Ramos (cell line): ENCODE measurements at regions not wholly inside any gene's neighbourhood (a gene's known extent, or its start where the extent isn't known, plus 50 kb on each side); places are given as distances from the start of the nearest gene placed in this dataset.
"Not testable (repeated sequence)": the region's sequence is repeated elsewhere in the genome, so short reads cannot be mapped to it uniquely, and the experiment has no call there.

ENCODE experiments used
- in situ Hi-C: fragments of 300-500 bp; cut with MboI; formaldehyde crosslinking; loops from one replicate; pipeline ENCODE4 v1.14.3; 2022; ENCODE audit warnings: low sequenced_read_pairs; ENCODE audit not compliant: unreplicated experiment

DNA sequence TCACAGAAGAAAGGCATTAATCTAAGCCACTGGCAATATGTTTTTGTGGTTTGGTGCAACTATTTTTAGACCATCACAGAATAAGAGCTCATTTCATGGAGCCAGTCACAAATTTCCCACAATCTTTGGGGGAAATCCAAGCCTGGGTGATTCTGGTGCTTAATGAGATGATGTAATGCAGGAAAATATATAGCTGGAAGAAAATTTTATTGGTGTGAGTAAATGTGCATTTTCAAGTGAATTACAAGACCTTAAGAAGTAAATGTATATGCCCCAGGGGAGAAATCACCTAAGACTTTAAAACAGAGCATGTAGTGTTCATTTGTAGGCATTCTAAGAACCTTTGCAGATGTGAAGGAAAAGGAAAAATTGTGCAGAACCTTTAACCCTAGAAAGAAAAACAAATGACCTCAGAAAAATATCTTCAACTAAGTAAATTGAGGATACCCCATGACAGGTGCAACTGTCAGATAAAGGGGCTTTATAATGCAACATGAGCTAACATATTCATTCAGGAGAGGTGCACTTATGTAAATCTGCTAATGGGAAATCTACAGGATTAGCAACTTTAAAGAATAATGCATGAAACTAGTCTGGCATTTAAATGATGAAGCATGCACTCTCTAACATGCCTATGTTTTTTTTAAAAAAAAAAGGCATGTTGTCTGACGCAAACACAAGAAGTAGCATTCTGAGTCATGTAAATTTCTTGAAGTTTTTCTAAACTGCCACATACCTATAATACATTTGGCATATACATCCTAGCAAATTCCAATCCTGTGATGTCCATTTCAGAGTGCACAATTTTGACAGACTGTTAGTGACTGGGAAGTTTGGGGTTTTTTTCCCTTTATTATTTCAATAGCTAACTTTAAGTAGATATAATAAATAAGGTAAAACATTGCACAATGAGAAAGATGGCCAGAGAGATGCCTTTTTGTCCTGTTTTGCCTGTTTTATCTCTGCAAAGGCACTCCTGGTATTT lies 105.1 kb downstream of the MEX3B start:
- in situ Hi-C loops: no loop called here

DNA sequence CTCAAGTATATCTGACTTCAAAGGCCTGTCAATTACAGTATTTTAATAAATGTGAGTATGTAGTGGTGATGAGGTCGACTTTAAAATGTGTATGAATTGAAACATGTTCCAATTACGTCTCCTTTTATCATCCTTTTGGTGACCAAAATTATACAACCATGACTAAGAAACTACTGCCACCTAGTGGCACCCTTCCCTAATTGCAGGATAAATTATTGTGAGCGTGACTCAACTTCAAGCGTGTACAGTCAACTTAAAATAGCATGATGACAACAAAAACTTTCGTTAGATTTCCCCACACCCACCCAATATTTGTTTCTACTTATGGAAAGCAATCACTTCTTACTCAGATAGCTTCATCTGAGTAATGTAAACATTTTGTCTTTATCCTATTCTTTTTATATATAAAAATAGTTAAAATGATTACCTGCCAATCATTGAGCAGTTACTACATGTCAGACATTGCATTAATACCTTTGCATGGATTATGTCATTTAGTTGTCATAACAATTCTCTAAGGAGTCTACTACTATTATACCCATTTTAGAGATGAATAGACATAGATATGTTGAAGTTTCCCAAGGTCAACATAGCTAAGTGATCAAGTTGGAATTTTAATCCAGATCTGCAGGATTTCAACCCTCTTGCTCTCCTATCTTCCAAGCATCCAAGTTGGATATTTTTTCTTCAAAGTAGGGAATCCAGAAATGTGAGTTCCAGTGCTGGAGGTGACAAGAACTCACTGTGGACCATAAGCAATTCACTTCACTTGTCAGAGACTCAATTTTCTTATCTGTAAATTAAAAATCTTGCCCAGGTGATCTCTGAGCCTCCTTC lies 106.0 kb downstream of the MEX3B start:
- in situ Hi-C loops: loop anchor here (5.0 kb wide), 1 partner anchor 458 kb away; no protein-coding TSS in a partner anchor

DNA sequence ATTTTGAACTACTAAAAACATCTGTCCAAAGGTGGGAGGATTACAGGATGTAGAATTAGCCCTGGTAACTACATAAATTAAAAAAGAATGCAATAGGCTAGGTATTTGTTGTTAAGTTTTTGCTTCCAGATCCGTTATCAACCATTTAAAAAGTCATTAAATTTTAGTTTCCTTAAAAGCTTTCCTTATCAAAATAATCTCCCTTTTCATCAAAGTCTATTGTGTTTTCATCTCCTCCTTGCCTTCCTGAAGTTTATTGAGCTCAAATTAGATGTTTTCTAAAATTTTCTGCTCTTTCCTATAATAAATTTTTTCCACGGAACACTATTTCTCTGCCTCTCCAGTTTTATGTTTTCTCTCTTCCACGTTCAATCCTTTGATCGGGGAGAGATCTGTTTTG lies 108.6 kb downstream of the MEX3B start:
- in situ Hi-C loops: loop anchor here (5.0 kb wide), 1 partner anchor 455 kb away; no protein-coding TSS in a partner anchor

DNA sequence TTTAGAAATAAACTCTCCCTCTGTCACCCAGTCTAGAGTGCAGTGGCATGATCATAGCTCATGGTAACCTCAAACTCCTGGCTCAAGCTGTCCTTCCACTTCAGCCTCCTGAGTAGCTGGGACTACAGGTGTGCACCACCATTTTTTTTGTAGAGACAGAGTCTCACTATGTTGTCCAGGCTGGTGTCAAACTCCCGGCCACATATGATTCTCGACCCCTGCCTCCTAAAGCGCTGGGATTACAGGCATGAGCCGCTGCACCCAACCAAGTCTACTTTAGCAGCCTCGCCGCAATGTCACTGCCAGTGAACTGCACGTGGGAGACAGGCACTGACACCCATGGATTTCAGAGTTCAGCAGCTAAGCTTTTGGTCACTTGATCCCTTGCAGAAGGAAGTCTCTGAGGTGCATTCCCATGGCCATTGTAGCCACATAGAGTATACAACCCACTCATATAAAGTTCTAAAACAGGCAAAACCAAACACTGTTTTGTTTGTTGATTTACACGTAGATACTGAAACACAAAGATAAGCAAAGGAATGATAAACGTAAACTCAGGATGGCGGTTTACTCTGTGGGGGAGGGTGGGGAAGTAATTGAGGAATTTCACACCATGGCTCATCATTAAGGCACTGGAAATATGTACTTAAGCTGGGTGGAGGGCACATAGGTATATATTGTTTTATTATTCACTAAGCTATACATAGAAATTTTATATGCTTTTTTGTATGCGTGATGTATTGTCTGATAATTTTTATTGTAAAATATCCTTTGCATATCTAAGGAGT lies 115.0 kb downstream of the MEX3B start:
- in situ Hi-C loops: no loop called here

DNA sequence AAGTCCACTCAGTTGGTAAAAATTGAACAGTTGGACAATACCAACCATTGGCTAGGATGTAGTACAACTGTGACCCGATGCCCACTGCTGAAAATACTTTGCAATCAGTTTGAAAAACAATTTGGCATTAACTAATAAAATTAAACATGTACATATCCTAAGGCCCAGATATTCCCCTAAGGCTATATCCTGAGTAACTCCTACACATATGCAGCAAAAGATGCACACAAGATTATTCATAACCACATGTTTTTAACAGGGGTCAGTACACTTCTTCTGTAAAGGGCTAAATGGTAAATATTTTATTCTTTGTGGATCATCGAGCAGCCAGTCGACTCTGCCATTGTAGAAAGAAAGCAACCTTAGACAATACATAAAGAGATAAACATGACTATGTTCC lies 116.3 kb downstream of the MEX3B start:
- in situ Hi-C loops: no loop called here

DNA sequence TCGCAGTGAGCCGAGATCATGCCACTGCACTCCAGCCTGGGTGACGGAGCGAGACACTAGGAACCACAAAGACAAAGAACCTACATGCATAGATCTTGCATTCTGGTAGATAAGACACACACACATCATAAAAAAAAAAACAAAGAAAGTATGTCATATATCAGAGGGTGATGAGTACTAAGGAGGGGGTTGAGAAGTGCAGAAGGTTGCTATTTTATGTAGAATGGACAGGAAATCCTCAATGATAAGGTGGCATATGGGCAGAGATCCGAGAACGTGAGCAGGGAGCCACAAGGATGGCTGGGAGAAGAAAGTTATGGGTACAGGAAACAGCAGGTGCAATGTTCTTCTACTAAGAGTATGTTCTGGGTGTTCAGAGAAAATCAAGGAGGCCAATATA lies 118.8 kb downstream of the MEX3B start:
- in situ Hi-C loops: no loop called here

DNA sequence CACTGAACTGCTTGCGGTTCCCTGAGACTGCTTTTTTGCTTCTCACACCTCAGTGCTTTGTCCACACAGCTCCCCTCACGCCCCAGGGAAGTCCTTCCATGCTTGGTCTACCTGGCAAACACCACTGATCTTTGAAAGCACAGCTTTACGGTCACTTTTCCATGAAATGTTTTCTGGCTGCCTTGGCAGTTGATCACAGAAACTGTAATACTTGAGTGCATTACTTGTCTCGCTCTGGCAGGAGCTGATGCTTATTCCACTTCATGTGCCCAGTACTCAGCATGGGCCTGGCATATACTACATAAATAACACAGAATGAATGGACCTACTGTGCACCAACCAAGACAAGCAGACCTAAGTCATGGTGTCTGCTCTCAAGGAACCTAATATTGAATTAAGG lies 121.1 kb downstream of the MEX3B start:
- in situ Hi-C loops: no loop called here

DNA sequence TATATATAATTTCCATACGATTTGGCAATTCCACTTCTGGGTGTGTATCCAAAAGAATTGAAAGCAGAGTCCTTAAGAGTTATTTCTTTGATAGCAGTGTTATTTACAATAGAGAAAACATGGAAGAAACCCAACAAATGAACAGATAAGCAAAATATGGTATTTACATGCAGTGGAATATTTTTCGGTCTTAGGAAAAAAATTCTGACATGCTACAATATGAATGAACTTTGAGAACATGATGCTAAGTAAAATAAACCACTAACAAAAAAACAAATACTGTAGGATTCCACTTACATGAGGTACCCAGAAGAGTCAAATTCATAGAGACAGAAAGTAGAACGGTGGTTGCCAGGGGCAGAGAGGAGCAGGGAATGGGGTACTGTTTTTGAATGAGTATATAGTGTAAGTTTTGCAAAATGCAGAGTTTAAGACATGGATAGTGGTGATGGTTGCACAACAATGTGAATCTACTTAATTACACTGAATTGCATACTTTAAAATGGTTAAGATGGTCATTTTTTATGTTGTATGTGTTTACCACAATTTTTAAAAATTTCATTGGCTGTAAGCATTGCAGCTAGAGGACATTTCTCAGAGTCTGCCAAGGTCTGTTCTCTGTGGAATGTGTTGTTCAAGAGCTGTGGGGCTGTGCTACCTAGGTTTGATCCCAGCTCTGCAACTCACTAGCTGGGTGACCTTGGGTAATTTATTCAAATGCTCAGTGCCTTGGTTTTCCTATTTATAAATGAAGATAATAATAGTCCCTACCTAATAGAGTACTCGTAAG lies 122.1 kb downstream of the MEX3B start:
- in situ Hi-C loops: no loop called here

DNA sequence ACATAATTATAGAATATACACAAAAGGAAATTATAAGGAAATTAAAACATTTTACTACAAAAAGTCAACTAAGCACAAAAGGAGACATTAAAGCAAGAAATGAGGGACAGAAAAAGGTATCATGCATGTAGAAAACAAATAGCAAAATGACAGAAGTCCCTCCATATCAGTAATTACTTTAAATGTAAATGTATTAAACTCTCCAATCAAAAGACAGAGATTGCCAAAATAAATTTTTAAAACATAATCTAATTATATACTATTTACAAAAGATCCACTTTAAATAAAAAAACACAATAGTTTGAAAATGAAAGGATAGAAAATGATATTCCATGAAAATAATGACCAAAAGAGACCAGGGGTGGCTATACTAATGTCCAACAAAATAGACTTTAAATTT lies 123.7 kb downstream of the MEX3B start:
- in situ Hi-C loops: no loop called here

DNA sequence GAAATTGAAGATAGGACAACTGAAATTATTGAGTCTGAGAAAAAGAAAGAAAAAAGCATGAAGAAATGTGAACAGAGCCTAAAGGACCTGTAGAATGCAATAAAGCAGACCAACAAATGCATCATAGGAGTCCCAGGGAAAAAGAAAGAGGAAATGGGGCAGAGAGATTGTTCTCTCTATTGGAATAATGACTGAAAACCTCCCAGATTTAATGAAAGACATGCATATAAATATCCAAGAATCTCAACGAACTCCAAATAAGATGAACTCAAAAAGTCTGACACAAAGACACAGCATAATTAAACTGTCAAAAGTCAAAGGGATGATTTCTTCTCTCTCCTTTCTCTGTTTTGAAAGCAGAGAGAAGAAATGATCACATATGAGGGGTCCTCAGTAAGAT lies 124.7 kb downstream of the MEX3B start:
- in situ Hi-C loops: no loop called here

DNA sequence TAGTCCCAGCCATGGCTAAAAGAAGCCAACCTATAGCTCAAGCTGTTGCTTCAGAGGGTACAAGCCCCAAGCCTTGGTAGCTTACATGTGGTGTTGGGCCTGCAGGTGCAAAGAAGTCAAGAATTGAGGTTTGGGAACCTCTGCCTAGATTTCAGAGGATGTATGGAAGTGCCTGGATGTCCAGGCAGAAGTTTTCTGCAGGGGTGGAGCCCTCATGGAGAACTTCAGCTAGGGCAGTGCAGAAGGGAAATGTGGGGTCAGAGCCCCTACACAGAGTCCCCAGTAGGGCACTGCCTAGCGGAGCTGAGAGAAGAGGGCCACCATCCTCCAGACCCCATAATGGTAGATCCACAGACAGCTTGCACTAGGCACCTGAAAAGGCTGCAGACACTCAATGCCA lies 127.1 kb downstream of the MEX3B start:
- in situ Hi-C loops: not testable (repeated sequence)

DNA sequence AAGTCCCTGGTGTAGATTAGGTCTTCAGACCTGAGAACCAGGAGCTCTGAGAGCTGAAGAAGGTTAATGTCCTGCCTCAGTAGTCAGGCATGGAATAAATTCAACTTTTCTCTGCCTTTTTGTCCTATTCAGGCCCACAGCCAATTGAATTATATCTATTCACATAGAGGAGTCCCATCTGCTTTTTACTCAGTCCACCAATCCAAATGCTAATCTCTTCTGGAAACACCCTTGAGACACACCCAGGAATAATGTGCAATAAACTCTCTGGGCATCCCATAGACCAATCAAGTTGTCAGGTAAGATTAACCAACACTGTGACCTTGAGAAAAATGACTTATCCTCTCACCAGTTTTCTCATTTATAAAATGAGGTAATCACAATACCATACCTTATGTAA lies 129.4 kb downstream of the MEX3B start:
- in situ Hi-C loops: no loop called here

DNA sequence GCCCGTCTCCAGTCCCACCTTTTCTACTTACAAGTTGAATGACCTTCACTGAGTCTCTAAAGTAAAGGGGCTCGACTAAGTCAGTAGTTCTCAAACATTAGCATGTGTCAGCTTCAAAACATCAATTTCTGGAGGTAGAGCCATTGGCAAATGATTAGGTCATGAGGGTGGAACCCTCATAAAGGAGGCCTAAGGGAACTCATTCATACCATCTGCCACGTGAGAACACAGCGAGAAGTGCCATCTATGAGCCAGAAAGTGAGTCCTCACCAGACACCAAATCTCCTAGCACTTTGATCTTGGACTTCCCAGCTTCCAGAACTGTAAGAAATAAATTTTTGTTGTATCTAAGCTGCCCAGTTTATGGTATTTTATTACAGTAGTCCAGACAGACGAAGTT lies 129.8 kb downstream of the MEX3B start:
- in situ Hi-C loops: no loop called here

DNA sequence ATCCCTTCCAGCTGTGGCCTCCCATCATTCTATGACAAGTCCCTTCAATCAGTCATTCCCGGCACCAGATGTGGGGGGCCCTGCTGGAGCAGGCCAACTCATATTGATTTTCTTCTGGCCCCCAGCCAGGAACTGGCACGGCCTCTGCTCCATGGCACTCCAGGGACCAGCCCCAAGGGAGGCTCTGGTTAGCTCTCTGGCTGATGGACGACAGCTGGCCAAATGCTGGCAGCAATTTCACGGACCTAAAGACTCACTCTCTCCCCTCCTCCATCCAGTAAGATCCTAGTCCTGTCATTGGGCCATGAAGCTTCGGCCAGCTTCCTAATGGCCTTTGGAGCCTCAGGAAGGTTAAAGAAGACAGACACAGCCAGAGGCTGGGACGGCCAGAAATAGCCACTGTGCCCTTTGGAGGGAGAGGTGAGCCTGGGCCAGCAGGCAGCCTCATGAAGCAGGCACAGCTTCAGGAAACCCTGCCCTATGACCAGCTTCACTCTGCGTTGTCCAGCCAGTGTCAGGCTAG lies 131.0 kb downstream of the MEX3B start:
- in situ Hi-C loops: no loop called here

DNA sequence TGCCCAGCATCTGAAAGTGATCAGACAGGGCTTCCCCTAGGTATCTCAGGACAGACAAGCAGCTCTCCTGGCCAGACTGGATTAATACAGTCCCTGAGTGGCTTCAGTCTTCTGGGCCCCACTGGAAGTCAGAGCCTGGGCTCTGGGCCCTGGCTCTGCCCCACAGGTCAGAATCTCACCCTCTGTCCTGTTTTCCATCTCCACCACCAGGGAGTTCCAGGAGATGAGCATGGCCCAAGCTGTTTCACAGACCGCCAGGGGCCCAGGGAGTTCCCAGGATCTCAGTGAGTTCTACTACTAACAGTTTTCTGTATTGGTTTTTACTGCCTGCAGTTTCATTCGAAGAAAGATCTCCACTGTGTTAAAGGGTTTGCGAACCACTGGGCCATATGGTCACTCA lies 131.5 kb downstream of the MEX3B start:
- in situ Hi-C loops: no loop called here

DNA sequence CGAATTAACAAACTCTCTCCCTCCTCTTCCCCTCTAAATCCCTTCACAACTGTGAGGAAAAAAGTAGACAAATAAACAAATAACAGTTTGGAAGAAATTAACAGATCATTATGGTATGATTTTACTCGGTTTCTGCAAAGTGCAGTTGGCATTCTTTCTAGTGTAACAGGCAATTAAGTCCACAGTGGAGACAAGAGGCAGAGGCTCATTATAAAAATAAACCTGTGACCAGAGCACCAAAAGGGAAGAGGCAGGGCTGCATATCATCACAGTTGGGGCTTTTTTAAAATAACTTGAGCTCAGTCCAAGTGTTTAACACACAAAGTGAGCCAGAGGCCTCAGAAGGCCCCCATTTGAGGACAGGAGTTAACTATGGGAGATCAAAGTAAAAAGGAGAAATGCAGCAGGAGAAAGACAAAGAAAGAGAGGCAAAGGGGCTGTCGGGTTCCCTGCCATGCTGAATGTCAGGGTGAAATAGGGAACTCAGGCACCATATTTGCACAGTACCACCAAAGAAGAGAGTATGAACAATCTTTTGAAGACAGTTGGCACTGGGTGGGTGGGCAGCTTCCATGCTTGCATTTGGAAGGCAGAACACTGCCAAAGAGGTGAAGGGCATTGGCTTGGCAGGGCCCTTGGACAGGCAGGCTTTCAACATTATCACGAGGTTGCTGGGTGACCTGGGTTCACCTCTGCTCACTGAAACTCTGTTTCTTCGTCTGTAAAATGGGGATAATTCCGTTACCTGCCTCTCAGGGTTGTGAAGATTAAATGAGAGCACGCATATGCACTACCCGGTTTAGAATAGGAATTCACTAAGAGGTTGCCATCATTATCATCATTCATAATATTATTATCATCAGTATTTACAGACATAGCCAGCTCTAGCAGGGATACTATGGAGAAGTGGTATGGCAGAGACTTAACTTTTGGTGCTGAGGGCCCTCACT lies 134.5 kb downstream of the MEX3B start:
- in situ Hi-C loops: no loop called here

DNA sequence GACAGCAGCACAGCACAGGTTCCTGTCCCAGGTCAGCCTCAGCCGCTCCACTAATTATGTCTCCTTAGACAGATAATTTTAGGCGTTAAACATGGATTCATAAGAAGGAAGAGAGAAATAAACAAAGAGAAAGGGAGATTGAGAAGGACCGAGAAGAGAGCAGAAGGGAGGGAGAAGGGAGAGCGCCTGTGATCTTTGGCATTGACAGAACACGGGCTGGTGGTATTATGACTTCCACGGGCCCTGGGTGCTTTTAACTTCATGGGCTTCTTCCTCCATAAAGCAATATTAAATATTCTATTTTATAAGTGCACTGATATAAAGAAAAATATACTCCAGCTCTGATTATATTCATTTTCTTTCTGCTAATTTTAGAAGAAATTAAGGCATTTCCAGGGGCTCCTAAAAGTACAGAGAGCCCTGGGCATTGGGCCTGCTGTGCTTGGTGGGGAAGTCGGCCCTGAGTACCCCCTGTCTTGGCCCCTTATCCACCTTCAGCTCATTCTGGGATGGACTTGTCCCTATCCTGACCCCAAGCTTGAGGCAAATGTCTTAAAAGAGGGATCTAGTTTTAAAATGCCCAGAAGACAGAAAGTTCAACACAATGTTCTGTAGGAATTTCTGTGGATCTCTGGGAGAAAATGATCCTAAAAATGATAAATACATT lies 135.3 kb downstream of the MEX3B start:
- in situ Hi-C loops: no loop called here

DNA sequence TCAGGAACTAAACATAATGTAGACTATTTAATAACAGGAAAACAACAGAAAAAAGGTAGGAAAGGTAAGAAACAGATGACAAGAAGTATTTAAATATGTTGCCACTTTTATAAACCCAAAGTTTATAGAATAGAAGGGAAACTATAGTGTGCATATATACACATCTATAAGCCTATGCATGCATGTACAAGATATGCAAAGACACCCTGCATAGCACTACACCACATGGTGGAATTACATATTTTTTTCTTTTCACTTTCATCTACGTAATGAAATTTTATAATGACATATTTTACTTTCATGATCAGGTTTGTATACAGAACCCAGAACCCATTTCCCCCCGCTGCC lies 136.8 kb downstream of the MEX3B start:
- in situ Hi-C loops: no loop called here
